Subcutaneous abdominal adipose tissue (tissue), 5 donors: ENCODE measurements at regions not wholly inside any gene's neighbourhood (a gene's known extent, or its start where the extent isn't known, plus 50 kb on each side); places are given as distances from the start of the nearest gene placed in this dataset.

Source experiments
- H3K27ac ChIP-seq: one replicate; pipeline ENCODE4 v1.7.0; 2013; ENCODE audit warnings: low read depth, mild to moderate bottlenecking, inconsistent platforms, low read length, moderate library complexity
- H3K27me3 ChIP-seq, 5 donors: one replicate each; pipeline ENCODE4 v1.7.0; 2013; ENCODE audit warnings: low read length in 5 of 5, inconsistent platforms in 1 of 5; ENCODE audit not compliant: control insufficient read depth in 5 of 5, insufficient read depth in 4 of 5
- H3K36me3 ChIP-seq, 5 donors: one replicate each; pipeline ENCODE4 v1.7.0; 2013; ENCODE audit warnings: low read length in 5 of 5; ENCODE audit not compliant: control insufficient read depth in 5 of 5, insufficient read depth in 5 of 5
- H3K4me1 ChIP-seq, 5 donors: one replicate each; pipeline ENCODE4 v1.7.0; 2013; ENCODE audit warnings: low read length in 5 of 5, mild to moderate bottlenecking in 3 of 5, moderate library complexity in 1 of 5; ENCODE audit not compliant: control insufficient read depth in 5 of 5, insufficient read depth in 5 of 5
- H3K4me3 ChIP-seq, 5 donors: one replicate each; pipeline ENCODE4 v1.7.0; 2013; ENCODE audit warnings: low read length in 5 of 5, low read depth in 1 of 5
- H3K9ac ChIP-seq, 5 donors: one replicate each; pipeline ENCODE4 v1.7.0; 2013; ENCODE audit warnings: low read length in 5 of 5, mild to moderate bottlenecking in 4 of 5, moderate library complexity in 3 of 5
- H3K9me3 ChIP-seq, 5 donors: one replicate each; pipeline ENCODE4 v1.7.0; 2013; ENCODE audit warnings: low read length in 5 of 5; ENCODE audit not compliant: control insufficient read depth in 5 of 5
- donor health status: healthy.
- donor health status: healthy.
- donor health status: healthy.
- donor health status: healthy.
- donor health status: healthy.

GRCh38 chr13:112247471-112248405, 128.4 kb upstream of the SPACA7 start:
- H3K27me3 ChIP-seq: peaks cover 3 to 20% (median 8%) of the 10 kb centered on the region in 5 donors
- no peaks in the 10 kb centered on the region for H3K36me3 ChIP-seq
- peaks cover 0 to 4% (median 0%) of the 10 kb centered on the region in 5 donors for H3K9me3 ChIP-seq
- H3K27ac ChIP-seq: no peak overlapping the region
- no peak overlapping the region for H3K4me3 ChIP-seq
- peaks cover 0 to 7% (median 0%) of the 10 kb centered on the region in 5 donors for H3K4me1 ChIP-seq
- H3K9ac ChIP-seq: no peak overlapping the region

- H3K4me1 ChIP-seq: peaks cover 0 to 7% (median 0%) of the 10 kb centered on the region in 5 donors
- H3K9me3 ChIP-seq: peaks cover 0 to 4% (median 0%) of the 10 kb centered on the region in 5 donors
- no peak overlapping the region for H3K27ac ChIP-seq
- no peaks in the 10 kb centered on the region for H3K36me3 ChIP-seq
- no peak overlapping the region for H3K9ac ChIP-seq
- H3K4me3 ChIP-seq: no peak overlapping the region
- H3K27me3 ChIP-seq: peaks cover 6 to 22% (median 14%) of the 10 kb centered on the region in 5 donors
These were observed 127.8 kb upstream of the SPACA7 start for GRCh38 chr13:112248406-112248760.

- no peak overlapping the region for H3K27ac ChIP-seq
- H3K4me1 ChIP-seq: peaks cover 0 to 7% (median 0%) of the 10 kb centered on the region in 5 donors
- H3K27me3 ChIP-seq: peaks cover 8 to 28% (median 20%) of the 10 kb centered on the region in 5 donors
- H3K36me3 ChIP-seq: no peaks in the 10 kb centered on the region
- peaks cover 0 to 4% (median 0%) of the 10 kb centered on the region in 5 donors for H3K9me3 ChIP-seq
- H3K4me3 ChIP-seq: no peak overlapping the region
- H3K9ac ChIP-seq: no peak overlapping the region
These were observed 127.1 kb upstream of the SPACA7 start for GRCh38 chr13:112248862-112249592.

GRCh38 chr13:112249644-112250610, 126.2 kb upstream of the SPACA7 start:
- no peaks in the 10 kb centered on the region for H3K36me3 ChIP-seq
- H3K9me3 ChIP-seq: peaks cover 0 to 4% (median 0%) of the 10 kb centered on the region in 5 donors
- peaks cover 0 to 7% (median 0%) of the 10 kb centered on the region in 5 donors for H3K4me1 ChIP-seq
- H3K27me3 ChIP-seq: peaks cover 8 to 30% (median 20%) of the 10 kb centered on the region in 5 donors
- no peak overlapping the region for H3K9ac ChIP-seq
- no peak overlapping the region for H3K27ac ChIP-seq
- no peak overlapping the region for H3K4me3 ChIP-seq

GRCh38 chr13:112250788-112251445, 125.2 kb upstream of the SPACA7 start:
- Histone ChIP-seq H3K9ac (no peak overlapping the region), H3K9me3 (peaks cover 0 to 4% (median 0%) of the 10 kb centered on the region in 5 donors), H3K4me1 (peaks cover 0 to 7% (median 2%) of the 10 kb centered on the region in 5 donors), H3K27me3 (peaks cover 8 to 30% (median 25%) of the 10 kb centered on the region in 5 donors), H3K4me3 (no peak overlapping the region), H3K27ac (no peak overlapping the region), H3K36me3 (no peaks in the 10 kb centered on the region)

- Histone ChIP-seq H3K9me3 (peaks cover 0 to 4% (median 3%) of the 10 kb centered on the region in 5 donors), H3K4me3 (no peak overlapping the region), H3K27ac (no peak overlapping the region), H3K36me3 (no peaks in the 10 kb centered on the region), H3K4me1 (peaks cover 0 to 7% (median 3%) of the 10 kb centered on the region in 5 donors), H3K27me3 (peaks cover 8 to 30% (median 25%) of the 10 kb centered on the region in 5 donors), H3K9ac (no peak overlapping the region)
These were observed 124.1 kb upstream of the SPACA7 start for GRCh38 chr13:112251930-112252585.

GRCh38 chr13:112252804-112253590, 123.2 kb upstream of the SPACA7 start:
- Histone ChIP-seq H3K36me3 (no peaks in the 10 kb centered on the region), H3K9ac (no peak overlapping the region), H3K4me1 (peaks cover 0 to 7% (median 3%) of the 10 kb centered on the region in 5 donors), H3K9me3 (peaks cover 0 to 7% (median 4%) of the 10 kb centered on the region in 5 donors), H3K27ac (no peak overlapping the region), H3K4me3 (no peak overlapping the region), H3K27me3 (peaks cover 8 to 30% (median 25%) of the 10 kb centered on the region in 5 donors)

GRCh38 chr13:112253631-112254030, 122.5 kb upstream of the SPACA7 start:
- peaks cover 0 to 3% (median under 1%) of the 10 kb centered on the region in 5 donors for H3K4me1 ChIP-seq
- H3K27ac ChIP-seq: no peak overlapping the region
- H3K36me3 ChIP-seq: no peaks in the 10 kb centered on the region
- no peak overlapping the region for H3K4me3 ChIP-seq
- H3K9me3 ChIP-seq: peaks cover 0 to 10% (median 4%) of the 10 kb centered on the region in 5 donors
- peaks cover 8 to 30% (median 25%) of the 10 kb centered on the region in 5 donors for H3K27me3 ChIP-seq
- no peak overlapping the region for H3K9ac ChIP-seq
